Frontal cortex (tissue), 3 donors: ENCODE measurements at regions not wholly inside any gene's neighbourhood (a gene's known extent, or its start where the extent isn't known, plus 50 kb on each side); places are given as distances from the start of the nearest gene placed in this dataset.
"Not testable (repeated sequence)": the region's sequence is repeated elsewhere in the genome, so short reads cannot be mapped to it uniquely, and the experiment has no call there.

Experiments used
- DNase-seq, 2 donors: peaks; one replicate each; pipeline ENCODE4 v3.0.0; 2012; ENCODE audit warnings: low spot score in 2 of 2
- FAIRE-seq: peaks from 2 replicates; lab custom pipeline; 2012; peaks lifted over from hg19 to GRCh38; lab: Jason Lieb, UNC
- donor health status: control.
- donor health status: control.
- donor health status: control.

DNA sequence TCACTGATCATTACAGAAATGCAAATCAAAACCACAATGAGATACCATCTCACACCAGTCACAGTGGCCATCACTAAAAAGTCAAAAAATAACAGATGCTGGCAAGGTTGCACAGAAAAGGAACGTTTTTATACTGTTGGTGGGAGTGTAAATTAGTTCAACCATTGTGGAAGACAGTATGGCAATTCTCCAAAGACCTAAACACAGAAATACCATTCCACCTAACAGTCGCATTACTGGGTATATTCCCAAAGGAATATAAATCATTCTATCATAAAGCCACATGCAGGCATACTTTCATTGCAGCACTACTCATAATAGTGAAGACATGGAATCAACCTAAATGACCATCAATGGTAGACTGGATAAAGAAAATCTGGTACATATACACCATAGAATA lies 83.2 kb upstream of the ARID5B start:
- not testable (repeated sequence) for DNase-seq, FAIRE-seq

DNA sequence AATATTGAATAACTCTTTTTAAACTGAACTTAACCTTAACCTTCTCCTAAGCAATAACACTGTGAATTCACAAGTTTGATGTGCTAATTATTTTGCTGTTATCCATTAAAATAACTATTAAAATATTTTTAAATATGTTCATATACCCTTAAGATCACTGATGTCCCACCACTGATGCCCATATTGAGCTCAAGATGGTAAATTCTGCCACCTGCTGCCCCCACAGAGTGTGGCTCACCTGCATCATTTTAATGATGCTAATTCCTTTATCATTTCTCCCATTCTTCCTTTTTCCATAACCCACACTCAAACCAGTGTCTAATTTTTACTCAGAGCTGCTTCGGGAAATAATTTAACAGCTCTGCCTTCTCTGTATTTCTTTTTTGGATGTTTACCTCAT lies 82.3 kb upstream of the ARID5B start:
- DNase-seq: no peak
- no peak for FAIRE-seq

DNA sequence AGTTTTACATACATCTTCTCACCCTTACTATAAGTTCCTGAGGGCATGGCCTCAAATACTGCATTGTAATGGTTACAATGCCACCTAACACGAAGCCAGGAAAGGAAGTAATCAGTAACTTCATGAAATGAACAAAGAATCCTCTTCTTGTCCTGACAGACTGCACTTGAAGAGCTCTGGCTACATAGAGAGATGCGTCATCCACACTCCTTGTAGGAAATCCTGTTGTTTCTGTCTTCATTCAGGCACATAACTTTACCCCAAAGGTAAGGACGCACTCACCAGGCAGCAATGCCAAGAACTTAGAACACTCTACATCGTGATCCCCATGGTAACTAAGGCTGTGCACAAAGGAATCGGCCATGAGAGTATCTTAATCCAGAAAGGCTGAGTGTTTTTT lies 80.3 kb upstream of the ARID5B start:
- FAIRE-seq (no peak), DNase-seq (no peak)

DNA sequence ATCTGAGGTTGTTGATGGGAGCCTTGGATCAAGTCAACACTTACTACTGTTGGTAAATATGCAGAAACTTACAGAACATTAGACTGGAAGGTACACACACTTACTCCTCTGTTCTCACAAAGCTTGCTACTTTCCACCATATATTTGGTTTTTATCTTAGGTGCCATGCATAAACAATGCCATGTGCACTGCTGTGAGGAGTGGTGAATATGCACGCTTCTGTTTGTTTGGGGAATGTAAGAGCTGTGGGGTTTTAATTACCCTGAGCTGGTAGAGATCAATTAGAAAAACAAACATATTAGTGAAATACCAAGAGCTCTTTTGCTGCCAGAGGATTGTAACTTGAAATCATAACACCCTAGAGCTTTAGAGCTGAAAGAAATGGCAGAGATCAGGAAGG lies 79.8 kb upstream of the ARID5B start:
- DNase-seq: no peak
- FAIRE-seq: no peak

DNA sequence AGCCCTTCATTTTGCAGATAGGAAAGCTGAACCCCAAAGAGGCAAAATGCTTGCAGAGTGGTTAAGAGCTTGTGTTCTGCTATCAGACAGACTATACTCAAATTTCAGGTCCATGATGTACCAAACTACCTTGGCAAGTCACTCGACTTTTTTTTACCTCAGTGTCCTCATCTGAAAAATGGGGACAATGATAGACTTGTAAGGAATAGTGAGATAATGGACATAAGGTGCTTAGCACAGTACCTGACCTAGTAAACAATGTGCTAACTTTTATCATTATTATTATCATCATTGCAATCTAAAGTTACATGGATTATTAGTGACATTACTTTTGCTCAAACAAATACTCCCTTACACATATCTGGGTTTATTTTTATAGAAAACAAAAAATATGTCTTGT lies 79.4 kb upstream of the ARID5B start:
- FAIRE-seq: no peak
- no peak for DNase-seq

DNA sequence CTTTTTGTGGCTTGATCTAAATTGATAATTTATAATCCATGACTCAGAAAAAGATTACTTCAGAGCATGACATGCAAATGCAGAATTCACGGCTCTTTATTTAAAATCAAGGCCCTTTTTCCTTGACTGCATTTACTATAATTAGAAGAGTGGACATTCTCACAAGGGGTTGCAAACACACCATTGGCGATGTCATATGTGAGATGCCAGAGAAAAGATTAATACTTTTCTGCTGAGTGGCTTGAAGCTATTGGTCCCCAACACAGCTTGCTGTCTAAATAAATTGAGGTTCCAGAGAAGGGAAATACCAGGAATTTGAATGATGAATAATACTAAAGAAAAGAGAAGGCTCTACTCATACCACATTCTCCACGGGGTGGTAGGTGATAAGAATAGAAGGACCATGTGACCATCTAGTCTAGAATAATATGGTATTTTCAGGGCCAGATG lies 78.7 kb upstream of the ARID5B start:
- DNase-seq (no peak), FAIRE-seq (no peak)

DNA sequence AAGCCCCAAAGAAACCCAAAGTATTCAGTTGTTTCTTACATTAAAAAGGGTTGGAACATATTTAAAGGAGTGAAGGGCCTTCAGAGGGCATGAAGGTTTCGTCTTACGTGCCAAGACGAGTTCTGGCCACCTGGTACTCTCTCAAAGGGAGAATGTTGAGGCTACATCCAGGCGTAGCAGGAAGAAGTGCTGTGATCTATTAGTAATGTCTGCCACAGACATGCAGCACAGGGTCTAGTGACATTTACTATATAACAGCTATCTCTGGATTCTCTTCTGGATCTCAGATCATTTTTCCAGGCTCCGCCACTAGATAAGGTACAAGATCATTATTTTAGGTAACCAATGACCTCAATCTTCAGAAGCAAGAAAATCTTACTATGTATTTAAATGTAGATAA lies 76.5 kb upstream of the ARID5B start:
- DNase-seq (no peak), FAIRE-seq (no peak)

DNA sequence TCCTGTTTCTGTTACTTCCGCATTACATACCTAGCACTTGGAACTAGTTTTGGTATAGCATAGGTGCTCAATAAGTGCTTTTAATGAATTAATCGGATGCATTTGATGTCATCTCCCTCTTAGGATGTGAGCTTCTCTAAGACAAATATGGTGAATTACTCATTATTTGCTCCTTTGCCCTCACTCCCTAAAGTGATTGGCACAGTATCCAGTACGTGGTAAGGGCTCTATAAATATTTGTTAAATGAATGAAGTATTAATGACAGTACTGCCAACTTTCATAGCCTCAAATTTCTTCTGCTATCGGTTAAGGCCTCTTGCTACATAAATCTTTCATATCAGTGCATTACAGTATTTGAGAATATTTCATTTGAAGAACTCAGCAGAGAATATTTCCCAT lies 75.9 kb upstream of the ARID5B start:
- FAIRE-seq (no peak), DNase-seq (no peak)

DNA sequence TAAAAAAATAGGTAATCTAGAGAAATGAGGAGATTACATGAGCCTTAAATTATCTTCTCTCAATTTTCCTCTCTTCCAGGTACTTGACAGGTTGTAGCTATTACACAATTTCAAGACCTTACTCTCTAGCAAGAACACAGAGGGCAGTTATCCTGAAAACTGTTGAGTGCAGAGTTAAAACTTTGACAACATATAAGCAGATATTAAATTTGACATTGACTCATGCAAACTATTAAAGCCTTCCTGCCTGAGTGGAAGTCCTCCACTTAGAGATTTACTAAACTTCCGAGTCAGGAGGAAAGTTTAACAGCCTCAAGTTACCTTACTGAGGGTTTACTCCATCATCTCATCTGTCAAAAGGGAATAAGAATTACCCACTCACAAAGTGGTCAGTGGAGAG lies 73.5 kb upstream of the ARID5B start:
- DNase-seq (no peak), FAIRE-seq (no peak)

DNA sequence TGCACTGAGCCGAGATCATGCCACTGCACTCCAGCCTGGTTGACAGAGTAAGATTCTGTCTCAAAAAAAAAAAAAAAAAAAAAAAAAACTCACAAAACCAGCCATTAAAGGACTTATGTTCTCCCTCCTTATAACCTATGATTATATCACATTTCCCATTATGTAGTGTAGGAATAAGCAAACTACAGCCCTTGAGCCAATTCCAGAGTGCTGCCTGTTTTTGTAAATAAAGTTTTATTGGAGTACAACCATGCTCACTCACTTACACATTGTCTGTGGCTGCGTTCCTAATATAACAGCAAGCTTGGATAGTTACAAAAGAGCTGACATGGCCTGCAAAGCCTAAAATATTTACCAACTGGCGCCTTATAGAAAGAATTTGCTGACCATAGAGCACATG lies 72.7 kb upstream of the ARID5B start:
- DNase-seq: no peak
- FAIRE-seq: no peak

DNA sequence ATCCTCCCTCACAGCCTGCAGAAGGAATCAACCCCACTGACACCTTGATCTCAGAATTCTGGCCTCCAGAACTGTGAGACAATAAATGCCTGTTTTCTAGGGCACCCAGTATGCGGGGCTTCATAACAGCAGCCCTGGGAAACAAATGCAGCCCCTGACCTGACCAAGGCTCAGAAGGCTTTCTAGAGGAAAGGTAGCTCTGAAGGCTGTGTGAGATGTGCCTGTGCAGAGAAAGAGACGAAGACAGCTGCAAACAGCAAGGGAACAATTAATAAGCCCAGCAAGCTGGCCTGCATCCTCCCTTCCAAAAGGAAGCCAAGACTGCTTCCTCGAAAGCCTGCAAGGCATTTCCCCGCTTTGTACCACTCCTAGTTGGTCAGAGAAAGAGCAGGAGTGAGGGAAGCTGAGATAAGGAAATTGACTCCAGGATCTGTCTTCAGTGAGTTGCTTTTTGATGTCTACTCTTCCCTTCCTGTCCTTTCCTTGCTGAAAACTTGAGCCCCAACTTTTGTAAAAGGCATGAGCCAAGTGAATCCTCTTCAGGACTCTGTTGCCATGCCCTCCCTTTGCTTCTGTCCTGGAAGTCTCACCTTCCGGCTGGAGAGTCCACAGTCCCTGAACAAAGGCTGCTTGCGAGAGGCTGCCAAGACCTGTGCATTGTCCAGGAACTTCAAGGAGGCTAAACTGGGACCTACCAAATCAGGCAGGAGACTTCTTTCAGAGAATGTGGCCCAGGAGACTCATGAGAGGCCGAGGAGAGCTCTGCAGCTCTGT lies 71.2 kb upstream of the ARID5B start:
- no peak for FAIRE-seq
- DNase-seq: no peak

DNA sequence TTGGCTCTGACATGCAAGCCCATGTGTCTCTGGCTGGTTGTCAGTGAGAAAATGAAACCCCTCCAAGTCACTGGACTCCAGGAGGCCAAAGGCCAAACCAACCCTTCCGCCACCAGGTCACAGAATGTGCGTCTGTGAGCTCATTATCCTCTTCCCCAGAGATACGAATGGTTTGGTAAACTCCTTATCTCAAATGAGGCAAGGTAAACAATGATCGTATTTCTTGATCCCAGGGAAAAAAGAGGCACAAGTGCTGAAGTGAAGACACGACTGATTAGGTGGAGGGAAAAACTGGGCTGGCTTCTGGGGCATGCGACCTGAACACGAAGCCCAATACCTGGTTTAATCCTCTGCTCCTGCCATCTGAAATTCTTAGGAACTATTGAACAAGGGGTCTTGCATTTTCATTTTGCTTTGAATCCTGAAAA lies 70.6 kb upstream of the ARID5B start:
- FAIRE-seq (no peak), DNase-seq (no peak)

DNA sequence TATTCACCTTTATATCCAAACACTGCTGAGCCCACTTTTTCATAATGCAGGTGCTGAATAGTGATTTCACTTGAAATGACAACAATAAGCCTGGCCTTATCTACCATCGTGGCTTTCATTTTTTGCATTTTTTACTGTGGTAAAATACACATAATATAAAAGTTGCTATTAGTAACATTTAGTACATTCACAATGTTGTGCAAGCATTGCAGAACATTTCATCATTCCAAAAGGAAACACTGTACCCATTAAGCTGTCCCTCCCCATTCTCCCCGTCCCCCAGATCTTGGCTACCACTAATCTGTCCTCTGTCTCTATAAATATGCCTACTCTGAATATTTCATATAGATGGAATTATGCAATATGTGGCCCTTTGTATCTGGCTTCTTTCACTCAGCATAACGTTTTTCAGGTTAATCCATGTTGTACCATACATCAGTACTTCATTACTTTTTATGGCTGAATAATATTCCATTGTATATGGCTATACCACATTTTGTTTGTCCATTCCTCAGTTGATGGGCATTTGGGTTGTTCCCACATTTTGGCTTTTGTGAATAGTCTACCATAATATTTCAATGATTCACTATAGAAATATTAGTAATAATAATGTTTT lies 68.5 kb upstream of the ARID5B start:
- FAIRE-seq (no peak), DNase-seq (no peak)

DNA sequence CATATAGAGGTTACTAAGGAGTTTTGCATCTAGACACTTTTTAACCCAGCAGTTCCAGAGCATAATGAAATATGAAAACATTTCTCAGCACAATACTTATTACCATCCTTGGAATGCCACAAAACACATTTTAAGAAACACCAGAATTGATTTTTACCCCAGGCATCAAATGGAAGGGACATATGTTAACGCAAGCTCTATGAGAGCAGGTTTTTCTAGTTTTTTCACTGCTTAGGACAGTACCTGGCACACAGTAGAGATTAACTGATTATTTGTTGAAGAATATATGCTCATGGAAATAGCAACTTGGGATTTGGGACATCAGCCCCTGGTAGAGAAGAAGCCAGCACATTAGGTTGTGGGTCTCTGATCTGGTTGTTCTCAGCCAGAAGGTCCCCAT lies 67.0 kb upstream of the ARID5B start:
- DNase-seq (no peak), FAIRE-seq (no peak)

DNA sequence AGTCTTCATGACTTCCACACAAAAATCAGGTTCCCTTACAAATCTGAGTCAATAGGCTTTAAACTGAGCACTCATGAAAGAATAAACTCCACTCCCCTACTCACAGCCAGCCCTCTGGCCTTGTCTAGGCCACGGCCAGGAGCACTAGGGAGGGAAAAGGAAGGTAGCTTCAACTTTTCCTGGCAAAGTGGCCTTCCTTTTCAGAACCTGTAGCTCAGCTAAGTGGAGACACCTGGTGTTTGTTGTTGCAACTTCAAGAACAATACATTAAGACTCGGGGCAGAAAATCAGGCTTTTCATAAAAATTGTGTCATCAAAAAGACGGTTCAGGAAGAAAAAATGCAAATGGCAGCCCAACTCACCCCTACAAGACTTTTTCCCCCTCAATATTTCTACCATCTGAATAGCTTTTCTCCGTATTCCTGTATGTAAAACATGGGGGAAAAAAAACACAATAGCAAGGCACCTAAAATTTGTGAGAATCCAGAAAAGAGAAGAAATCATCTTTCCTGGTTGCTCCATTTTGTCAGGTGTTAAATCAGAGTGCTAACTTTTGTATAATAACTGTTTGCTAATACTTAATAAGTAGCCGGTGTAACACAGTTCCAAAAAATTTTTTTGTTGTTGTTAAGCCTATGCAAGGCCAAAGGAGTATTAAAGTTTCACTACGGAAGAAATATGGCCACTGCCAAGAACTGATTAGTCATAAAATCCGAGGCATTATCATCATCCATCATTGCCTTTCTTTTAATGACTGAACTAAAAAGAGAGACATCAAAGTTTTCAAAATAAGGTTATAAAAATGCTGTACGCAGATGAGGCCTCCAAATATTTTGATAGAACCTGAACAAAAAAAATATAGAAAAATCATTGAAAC lies 66.2 kb upstream of the ARID5B start:
- DNase-seq: no peak

DNA sequence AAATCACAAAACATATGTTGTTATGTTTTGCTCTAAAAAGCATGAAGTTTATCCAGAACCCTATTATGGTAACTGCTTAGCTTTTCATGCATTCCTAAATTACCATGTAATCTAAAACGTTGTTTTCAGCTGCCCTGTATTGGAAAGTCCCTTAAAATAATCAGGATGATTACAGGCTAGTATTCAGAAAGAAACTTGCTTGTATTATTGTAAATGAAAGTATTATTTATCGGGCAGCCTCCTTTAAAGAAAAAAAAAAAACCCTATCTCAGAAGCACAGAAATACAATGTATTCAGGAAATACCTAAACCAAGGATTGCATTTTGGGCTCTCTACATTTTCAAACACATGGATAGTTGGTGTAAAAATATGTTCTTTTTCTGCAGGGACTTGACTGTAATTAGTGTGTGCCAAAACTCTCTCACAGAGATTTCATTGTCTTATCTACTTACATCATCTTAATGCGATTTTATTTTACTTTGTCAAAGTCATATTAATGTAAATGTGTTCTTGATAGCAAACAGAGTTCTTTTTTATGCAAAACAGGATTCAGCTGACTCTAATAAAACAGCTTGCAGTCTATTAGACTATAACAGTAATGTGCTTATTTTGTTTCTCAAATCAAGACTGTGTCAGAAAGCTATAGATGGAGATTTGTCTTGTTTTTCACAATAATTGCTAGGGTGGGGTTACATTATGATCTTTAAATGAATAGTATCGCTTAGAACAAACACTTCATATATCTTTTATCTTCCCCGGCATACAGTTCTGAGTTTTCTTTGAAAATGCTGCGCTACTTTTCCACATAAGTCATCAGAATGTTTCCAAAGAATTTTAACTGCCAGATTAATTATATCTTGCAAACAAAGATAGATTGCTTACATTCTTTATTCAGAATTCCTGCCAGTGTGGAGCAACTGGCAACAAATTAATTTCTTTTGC lies 65.3 kb upstream of the ARID5B start:
- FAIRE-seq: peak; percentile 26
- DNase-seq: no peak

More for the DNA sequence above, 66.2 kb upstream of the ARID5B start:
- FAIRE-seq: no peak

DNA sequence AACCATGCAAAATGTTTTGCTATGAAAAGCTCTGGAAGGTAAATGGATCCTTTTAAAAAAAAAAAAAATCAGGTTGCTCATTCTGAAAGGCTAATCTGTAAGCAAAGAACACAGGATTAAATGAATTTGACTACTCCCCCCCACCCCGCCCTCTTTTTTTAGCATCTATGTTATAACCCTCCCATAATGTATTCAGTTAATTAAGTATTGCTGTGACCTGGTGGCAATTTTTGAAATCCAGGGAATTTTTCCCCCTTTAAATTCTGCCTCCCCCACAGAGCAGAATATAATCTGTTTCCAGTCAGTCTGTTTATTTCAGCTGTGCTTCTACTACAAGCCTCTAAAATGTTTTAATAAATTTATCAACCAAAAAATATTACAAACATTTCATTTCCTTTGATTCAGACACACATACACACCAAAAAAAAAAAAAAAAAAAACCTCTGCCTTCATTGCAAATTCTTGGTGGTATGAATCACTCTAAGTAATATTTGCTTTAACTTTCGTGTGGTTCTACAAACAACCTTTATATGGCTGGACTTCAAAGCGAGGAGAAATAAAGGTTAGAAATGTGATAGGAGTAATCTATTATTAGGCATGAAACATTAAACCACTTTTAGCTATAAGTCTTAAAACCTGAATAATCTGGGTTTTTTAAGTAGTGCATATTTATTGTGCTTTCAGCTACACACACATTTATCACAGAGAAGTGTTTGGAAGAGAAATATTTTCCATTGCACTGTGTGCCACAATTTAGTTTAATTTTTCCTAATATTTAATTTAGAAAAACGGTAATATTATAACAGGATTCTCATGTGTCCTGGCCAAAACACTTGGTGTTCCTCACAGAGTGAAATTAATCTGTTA lies 64.4 kb upstream of the ARID5B start:
- DNase-seq (peak in 1 of 2 donors; percentile 9), FAIRE-seq (no peak)

DNA sequence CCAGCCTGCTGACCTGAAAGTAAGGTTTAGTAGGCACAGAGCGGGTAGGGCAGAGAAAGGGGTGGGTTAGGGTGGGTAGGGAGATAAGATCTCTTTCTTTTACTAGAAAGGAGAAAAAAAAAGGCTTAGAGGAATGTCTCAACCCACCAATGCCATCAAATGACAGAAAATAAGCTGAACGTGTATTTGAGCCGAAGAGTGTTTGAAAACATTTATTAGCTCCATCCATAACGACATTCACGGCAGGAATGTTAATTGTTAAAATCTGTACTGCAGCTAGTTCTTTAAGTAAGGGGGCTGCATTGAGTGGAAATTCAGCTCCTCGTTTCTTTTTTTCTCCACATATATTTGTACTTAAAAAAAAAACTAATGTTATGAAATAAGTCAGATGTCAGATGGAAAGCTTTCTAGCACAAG lies 63.7 kb upstream of the ARID5B start:
- FAIRE-seq: no peak

DNA sequence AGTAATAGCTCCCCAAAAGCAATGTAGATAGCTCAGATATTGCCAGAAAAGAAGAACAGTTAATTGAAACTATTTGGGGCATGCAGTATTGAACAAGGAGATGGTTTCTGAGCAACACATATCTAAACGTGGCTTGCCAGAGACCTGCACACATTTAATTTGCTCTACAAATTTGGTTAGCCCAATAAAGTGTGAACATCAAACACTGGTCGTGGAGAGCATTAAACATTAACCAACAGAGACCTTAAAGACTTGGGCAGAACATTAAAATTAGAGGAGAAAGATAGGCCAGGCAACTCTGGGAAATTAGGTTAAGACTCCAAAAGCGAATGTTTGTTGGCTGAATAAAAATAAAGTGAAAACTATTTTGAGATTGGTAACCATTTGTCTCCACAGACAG lies 61.6 kb upstream of the ARID5B start:
- DNase-seq (no peak), FAIRE-seq (no peak)

More for the DNA sequence above, 63.7 kb upstream of the ARID5B start:
- DNase-seq: no peak
